Gastrocnemius medialis (tissue), 4 donors: ENCODE measurements at regions not wholly inside any gene's neighbourhood (a gene's known extent, or its start where the extent isn't known, plus 50 kb on each side); places are given as distances from the start of the nearest gene placed in this dataset.

Experiments
- CTCF ChIP-seq, 5 experiments: fragments of 450-650 bp in 3 of 5; fragments of 200-600 bp in 2 of 5; sonication (generic) in 2 of 5; IDR thresholded peaks in 4 of 5; conservative IDR thresholded peaks in 1 of 5; 1 replicate in 4 of 5; 2 replicates in 1 of 5; pipeline ENCODE4 v1.5.1; 2016 to 2019; ENCODE audit warnings: antibody characterized with exemption in 5 of 5, mild to moderate bottlenecking in 3 of 5, moderate library complexity in 3 of 5
- POLR2A ChIP-seq, 2 donors: fragments of 450-650 bp; IDR thresholded peaks; one replicate each; pipeline ENCODE4 v1.6.1; 2017; ENCODE audit warnings: antibody characterized with exemption in 2 of 2, mild to moderate bottlenecking in 2 of 2, moderate library complexity in 2 of 2

GRCh38 chrX:45508454-45508853 is 307.8 kb upstream of the DIPK2B start:
- TF ChIP-seq POLR2A (IDR thresholded peaks at IDR 0.05) (no peak), CTCF (IDR thresholded peaks at IDR 0.05 in 4 of 5, conservative IDR thresholded peaks at IDR 0.05 in 1 of 5) (no peak)
